DMS79 (cell line): ENCODE measurements at regions not wholly inside any gene's neighbourhood (a gene's known extent, or its start where the extent isn't known, plus 50 kb on each side); places are given as distances from the start of the nearest gene placed in this dataset.
"Not testable (repeated sequence)": the region's sequence is repeated elsewhere in the genome, so short reads cannot be mapped to it uniquely, and the experiment has no call there.

Experiments
- DNase-seq: peaks from one replicate; lab custom pipeline; 2025; lab: John Stamatoyannopoulos, UW

- DNase-seq = not testable (repeated sequence)
These were observed 348.6 kb upstream of the CHRNA7 start for GRCh38 chr15:31681529-31682259.

DNA sequence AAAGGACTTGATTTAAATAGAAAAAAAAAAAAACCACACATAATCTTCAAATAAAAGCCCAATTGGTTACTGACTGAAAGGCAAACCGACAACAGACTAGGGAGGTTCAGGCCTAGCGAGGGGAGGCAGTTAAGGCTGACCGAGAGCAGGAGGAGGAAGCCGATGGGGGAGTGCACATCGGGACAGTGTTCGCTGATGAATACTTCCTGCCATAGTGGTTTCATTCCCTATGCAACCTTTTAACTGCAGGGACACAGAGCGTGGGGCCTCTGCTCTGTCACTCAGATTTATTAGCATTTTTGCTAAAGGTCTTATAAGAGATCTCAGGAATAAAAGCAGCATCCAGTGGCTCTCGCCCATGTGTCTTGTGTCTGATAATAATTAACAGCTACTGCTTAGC lies 343.2 kb upstream of the CHRNA7 start:
- DNase-seq = not testable (repeated sequence)

DNA sequence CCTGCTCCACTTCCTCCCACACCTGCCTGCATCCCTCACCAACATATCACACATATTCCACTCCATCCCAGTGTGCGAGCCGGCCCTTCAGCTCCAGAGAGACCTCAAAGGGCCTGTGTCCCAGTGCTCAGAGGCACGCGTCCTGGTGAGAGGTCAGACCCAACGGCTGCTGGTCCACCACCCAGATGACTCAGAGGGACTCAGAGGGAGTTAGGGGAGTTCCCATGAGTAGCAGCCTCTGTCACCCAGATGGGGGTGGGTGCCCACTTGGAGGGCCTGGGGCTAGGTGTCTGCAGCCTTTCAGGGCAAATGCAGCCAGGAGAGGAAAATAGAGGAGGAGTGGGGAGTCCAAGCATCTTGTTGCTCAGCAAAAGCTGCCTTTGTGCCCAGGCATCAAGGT lies 333.8 kb upstream of the CHRNA7 start:
- DNase-seq = not testable (repeated sequence)

- not testable (repeated sequence) for DNase-seq
These were observed 325.1 kb upstream of the CHRNA7 start for GRCh38 chr15:31705076-31705678.

DNA sequence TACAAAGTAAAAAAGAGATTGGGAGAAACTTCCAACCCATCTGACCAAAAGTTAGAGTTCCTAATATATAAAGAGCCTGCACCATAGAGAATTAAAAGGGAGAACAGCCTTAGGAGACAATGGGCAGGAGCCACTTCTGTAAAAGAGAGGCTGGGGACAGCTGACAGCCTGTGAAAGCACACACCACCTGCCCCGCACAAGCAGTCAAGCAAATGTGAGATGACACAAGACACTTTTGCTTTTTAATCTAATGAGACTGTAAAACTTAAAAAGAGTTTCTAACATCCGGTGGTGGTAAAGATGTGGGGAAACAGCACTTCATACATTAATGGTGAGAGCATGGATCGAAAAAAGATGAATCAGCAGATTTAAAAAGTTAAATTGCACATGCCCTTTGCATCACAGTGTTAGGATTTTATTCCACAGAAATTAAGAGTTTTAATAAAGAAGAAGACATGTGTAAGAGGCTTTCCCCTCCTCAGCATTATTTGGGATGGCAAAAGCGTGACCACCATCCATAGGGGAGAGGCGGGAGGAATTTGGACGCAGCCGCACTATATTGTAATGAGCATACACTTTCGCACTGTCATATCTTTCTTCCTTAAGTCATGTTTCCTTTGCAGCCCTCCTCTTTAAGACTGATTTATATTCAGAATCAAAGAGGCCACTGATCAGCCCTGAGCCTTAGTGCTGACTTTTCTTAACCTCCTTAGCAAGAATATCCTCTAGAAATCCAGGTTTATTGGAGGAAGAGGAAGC lies 322.2 kb upstream of the CHRNA7 start:
- DNase-seq = not testable (repeated sequence)

DNA sequence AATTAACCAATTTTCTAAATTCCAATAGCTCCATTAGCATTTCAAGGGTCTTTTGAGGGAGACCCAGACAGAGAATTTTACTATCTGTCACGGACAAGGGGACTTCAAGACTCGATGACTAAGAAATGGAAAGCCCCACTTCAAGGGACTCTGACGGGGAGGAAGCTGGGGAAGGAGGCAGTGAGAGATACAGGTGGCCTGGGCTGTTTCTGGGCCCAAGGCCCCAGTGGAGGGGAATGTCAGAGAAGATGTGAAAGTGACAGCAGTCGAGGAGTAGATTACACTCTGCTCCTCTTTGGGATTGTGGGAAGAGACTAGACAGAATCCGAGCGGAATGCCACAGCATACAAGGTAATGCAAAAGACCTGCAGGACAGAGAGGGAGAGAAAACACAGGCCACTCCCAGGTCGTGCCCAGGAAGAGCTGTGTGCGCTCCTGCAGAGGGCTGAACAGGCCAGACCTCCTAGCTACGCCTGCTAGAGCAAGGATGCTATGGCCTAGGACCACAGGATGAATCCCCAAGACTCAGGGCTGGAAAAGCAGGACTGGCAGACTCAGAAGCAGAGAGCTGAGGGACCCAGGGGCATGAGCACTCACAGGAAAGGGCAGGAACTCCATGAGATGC lies 321.5 kb upstream of the CHRNA7 start:
- not testable (repeated sequence) for DNase-seq

GRCh38 chr15:31709479-31709878 lies 320.8 kb upstream of the CHRNA7 start:
- not testable (repeated sequence) for DNase-seq

GRCh38 chr15:31710806-31711205 lies 319.5 kb upstream of the CHRNA7 start:
- not testable (repeated sequence) for DNase-seq

DNA sequence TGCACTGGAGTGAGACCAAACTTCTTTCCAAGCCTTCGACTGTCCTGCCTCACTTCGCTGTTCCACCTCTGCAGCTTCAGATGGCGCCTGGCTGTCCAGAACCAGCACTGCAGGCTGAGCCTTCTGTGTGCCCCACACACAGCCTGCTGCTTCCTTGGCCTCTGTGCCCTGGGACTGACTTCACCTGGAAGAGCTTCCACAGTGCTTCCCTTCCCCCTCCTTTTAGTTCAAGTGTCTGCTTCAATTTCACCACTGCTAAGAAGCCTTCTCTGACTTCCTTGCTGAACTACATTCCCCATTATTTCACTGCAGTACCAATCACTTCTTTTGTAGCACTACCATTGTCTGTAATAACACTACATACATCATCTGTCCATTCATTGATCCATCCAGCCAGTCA lies 315.1 kb upstream of the CHRNA7 start:
- DNase-seq = not testable (repeated sequence)

- DNase-seq = not testable (repeated sequence)
These were observed 311.7 kb upstream of the CHRNA7 start for GRCh38 chr15:31718625-31719024.

DNA sequence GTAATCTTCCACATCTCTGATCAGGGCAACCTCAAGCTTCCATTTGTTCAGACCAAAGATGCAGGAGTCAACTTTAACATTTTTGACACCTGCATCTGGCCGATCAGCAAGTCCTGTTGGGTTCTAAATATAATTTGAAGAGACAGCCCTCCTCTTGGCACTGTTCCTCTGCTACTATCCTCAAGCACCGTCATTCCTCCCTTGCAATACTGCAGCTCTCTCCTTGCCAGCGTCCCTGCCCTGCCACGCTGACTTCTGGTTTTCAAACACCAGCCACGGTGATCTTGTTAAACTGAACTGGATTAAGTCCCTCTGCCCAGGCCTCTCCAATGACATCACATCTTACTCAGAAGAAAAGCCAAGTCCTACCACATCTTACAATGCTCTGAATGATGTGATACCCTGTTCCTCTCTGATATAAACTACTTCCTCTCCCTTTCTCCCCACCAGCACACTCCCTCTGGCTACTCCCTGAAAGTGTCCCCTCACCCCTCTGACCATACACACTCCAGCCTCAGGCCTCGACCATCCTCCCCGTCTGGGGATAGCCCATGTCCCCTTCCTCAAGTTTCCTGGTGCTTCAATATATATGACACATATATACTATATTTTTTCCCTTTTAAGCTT lies 310.8 kb upstream of the CHRNA7 start:
- DNase-seq = not testable (repeated sequence)

GRCh38 chr15:31723019-31723418 lies 307.3 kb upstream of the CHRNA7 start:
- DNase-seq = not testable (repeated sequence)

DNA sequence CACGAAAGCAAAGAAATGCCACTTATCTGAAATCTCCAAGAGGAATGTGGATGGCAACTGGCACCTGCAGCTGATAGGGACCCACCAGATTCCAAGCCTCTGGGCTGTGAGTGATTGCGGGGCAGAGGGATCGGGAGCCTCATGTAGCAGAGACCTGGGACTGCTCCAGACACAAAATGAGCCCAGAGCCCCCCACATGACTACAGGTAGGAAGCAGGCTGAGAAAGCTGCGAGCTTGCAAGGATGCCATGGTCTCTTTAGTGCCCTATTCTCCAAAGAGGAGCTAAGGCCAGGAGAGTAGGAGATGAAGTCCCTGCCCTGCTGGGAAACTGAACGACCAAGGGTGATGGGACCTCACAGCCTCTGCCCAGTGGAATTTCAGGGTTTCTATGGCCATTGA lies 305.4 kb upstream of the CHRNA7 start:
- DNase-seq = not testable (repeated sequence)

DNA sequence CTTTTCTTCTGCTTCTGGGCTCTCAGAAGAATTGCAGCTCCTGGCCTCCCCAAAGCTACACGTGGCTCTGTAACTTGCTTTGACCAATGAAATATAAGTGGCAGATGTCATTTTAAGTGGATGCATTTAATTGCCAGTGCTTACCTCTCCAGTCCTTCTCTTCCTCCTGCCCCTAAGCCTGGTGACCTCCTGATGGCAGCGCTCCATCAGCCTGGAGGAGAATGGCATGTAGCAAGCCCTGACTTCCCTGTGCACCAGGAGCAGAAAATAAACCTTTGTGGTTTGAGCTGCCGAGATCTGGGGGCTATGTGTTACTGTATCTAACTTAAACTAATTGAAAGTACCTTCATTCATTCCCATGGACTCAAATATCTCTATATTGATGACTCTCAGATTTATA lies 304.7 kb upstream of the CHRNA7 start:
- DNase-seq = not testable (repeated sequence)

DNA sequence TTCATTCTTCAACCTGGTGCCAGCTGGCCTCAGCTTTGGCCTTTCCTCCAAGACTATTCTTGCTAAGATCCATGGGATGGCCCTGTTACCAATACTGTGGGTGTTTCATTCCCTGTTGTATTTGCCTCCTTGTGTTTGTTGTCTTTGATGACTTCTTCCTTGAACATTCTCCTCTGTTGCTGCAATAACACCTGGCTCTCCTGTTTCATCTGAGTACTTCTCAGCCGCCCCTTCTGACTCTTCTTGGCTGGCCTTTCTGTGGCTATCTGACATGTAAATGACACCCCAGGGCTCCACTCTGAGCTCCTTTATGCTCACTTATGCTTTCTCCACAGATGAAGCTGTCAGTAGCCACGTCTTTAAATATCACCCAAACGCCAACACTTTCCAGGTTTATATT lies 302.7 kb upstream of the CHRNA7 start:
- no peak for DNase-seq

DNA sequence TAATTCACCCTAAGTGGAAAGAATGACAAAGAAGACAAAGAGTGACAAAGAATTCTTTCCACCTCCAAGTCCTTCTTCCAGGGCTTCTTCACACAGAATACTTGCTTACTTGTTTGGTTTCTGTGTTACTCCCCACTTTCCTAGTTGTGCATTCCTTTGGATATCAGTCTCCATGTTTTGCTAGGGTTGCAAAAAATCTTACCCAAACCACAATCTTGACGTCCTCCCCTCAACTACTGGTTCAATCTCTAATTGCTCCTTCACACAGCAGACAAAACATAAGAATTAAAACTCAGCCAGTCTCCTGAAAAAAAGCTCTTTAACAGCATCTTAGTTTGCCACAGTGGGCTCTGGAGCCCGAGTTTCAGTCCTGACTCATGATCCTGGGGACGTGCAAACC lies 297.6 kb upstream of the CHRNA7 start:
- no peak for DNase-seq

GRCh38 chr15:31733424-31733823 lies 296.9 kb upstream of the CHRNA7 start:
- DNase-seq = no peak

DNA sequence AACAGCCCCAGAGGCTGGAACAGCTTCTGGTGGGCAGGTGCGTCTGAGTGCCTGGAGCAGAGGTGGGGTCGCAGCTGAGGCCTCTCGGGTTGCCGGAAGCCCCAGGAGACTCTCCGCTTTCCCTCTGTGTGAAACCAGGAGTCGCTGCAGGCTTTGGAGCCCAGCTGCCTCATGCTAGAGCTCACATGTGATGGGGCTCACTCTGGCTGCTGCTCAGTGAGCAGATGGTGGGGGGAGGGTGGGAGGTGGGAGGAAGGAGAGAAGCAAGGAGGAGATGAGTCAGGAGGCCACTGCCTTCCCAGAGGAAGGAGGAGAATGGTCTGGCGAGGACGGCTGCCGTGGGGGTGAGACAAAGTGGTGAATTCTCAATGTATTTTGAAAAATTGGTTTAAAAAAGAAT lies 290.1 kb upstream of the CHRNA7 start:
- DNase-seq = no peak

GRCh38 chr15:31745841-31746240 lies 284.5 kb upstream of the CHRNA7 start:
- no peak for DNase-seq

- no peak for DNase-seq
These were observed 278.1 kb upstream of the CHRNA7 start for GRCh38 chr15:31752065-31752762.

DNA sequence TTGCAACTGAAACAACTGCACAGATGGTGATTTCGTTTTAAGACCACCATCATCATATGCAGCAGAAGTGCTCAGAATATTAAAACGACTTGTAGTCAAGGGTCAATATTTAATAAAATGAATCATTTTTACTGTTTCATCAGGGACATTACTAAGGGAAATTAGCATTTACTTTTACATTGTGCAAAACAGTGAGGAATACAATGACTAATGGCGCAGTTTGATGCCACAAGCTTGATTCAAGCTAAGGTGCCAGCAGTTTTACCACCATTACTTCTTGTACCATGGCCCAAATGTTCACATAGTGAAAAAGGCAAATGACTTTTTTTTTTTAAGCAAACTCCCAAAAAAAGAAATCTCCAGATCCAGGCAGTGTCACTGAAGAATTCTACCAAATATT lies 277.4 kb upstream of the CHRNA7 start:
- DNase-seq = no peak
